ENCODE measurements at regions not wholly inside any gene's neighbourhood (a gene's known extent, or its start where the extent isn't known, plus 50 kb on each side); places are given as distances from the start of the nearest gene placed in this dataset.

DNA sequence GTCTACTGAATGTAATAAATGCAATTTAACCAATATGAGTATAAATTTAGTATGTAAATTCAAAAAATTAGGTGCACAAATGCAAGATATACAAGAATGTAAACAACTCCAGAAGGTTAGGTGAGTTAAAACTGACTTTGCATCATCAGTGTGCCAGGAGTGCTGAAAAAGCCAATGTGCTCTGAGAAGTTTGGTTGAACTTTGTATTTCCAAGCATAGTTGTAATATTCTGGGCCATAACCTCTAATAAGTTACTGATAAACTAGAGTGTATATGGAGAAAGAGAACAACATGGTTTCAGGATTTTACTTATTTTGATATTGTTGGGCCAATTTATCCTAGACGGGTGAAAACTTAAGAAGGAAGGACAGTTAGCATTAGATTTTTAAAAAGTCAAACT lies 876.9 kb upstream of the GHITM start:
- Histone ChIP-seq H3K9ac (no peak overlapping the region), H3K27ac (no peak overlapping the region), H3K36me3 (ENCODE audit: insufficient read depth) (no peaks in the 10 kb centered on the region), H3K4me3 (IDR thresholded peaks at IDR 0.05; ENCODE audit: insufficient read depth, low read depth, low read length) (no peak overlapping the region), H3K27me3 (ENCODE audit: insufficient read depth, low read depth) (no peaks in the 10 kb centered on the region), H4K20me1 (ENCODE audit: insufficient read depth) (no peaks in the 10 kb centered on the region), H3K4me1 (ENCODE audit: low read depth, poor library complexity, severe bottlenecking) (no peaks in the 10 kb centered on the region), H2AFZ (ENCODE audit: low read depth) (no peak overlapping the region), H3K79me2 (ENCODE audit: insufficient read depth, low read depth) (no peaks in the 10 kb centered on the region), H3K4me2 (no peak overlapping the region)
- TF ChIP-seq, protein P1, sequence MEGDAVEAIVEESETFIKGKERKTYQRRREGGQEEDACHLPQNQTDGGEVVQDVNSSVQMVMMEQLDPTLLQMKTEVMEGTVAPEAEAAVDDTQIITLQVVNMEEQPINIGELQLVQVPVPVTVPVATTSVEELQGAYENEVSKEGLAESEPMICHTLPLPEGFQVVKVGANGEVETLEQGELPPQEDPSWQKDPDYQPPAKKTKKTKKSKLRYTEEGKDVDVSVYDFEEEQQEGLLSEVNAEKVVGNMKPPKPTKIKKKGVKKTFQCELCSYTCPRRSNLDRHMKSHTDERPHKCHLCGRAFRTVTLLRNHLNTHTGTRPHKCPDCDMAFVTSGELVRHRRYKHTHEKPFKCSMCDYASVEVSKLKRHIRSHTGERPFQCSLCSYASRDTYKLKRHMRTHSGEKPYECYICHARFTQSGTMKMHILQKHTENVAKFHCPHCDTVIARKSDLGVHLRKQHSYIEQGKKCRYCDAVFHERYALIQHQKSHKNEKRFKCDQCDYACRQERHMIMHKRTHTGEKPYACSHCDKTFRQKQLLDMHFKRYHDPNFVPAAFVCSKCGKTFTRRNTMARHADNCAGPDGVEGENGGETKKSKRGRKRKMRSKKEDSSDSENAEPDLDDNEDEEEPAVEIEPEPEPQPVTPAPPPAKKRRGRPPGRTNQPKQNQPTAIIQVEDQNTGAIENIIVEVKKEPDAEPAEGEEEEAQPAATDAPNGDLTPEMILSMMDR (conservative IDR thresholded peaks at IDR 0.05; ENCODE audit: low read depth, low read length), result no peak

GRCh38 chr10:83272666-83273434 lies 866.5 kb upstream of the GHITM start:
- Histone ChIP-seq H3K4me3 (IDR thresholded peaks at IDR 0.05; ENCODE audit: insufficient read depth, low read depth, low read length) (no peak overlapping the region), H3K4me1 (ENCODE audit: low read depth, poor library complexity, severe bottlenecking) (no peaks in the 10 kb centered on the region), H3K27me3 (ENCODE audit: insufficient read depth, low read depth) (no peaks in the 10 kb centered on the region), H3K9ac (no peak overlapping the region), H2AFZ (ENCODE audit: low read depth) (no peak overlapping the region), H3K4me2 (no peak overlapping the region), H3K79me2 (ENCODE audit: insufficient read depth, low read depth) (no peaks in the 10 kb centered on the region), H4K20me1 (ENCODE audit: insufficient read depth) (no peaks in the 10 kb centered on the region), H3K36me3 (ENCODE audit: insufficient read depth) (no peaks in the 10 kb centered on the region), H3K27ac (no peak overlapping the region)
- TF ChIP-seq, protein P1 (conservative IDR thresholded peaks at IDR 0.05; ENCODE audit: low read depth, low read length), result no peak

DNA sequence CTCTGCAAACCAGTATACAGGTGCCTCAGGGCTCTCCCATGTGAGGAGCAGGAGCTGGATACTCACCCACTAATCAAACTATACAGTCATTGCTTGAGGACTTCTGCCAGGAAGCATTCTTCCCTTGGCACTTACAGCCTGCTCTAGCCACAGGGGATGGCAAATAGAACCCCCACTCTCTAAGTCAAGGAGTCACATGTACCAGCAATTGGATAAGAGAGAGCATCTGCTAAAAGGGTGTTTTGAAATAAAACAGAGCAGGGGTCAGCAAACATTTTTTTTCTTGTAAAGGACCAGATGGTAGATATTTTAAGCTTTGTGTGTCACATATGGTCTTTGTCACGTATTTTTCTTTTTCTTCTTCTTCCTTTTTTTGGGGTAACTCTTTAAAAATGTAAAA lies 865.2 kb upstream of the GHITM start:
- H3K27ac ChIP-seq, result no peak overlapping the region
- no peaks in the 10 kb centered on the region for H3K79me2 ChIP-seq (ENCODE audit: insufficient read depth, low read depth)
- no peaks in the 10 kb centered on the region for H3K4me1 ChIP-seq (ENCODE audit: low read depth, poor library complexity, severe bottlenecking)
- H2AFZ ChIP-seq (ENCODE audit: low read depth), result no peak overlapping the region
- no peak overlapping the region for H3K4me2 ChIP-seq
- TF ChIP-seq, protein P1 (conservative IDR thresholded peaks at IDR 0.05; ENCODE audit: low read depth, low read length), result no peak
- H4K20me1 ChIP-seq (ENCODE audit: insufficient read depth), result no peaks in the 10 kb centered on the region
- H3K4me3 ChIP-seq (IDR thresholded peaks at IDR 0.05; ENCODE audit: insufficient read depth, low read depth, low read length), result no peak overlapping the region
- no peaks in the 10 kb centered on the region for H3K36me3 ChIP-seq (ENCODE audit: insufficient read depth)
- H3K9ac ChIP-seq, result no peak overlapping the region
- no peaks in the 10 kb centered on the region for H3K27me3 ChIP-seq (ENCODE audit: insufficient read depth, low read depth)

GRCh38 chr10:83276971-83277370 lies 862.3 kb upstream of the GHITM start:
- Histone ChIP-seq H3K4me2 (no peak overlapping the region), H3K4me3 (IDR thresholded peaks at IDR 0.05; ENCODE audit: insufficient read depth, low read depth, low read length) (no peak overlapping the region), H3K36me3 (ENCODE audit: insufficient read depth) (no peaks in the 10 kb centered on the region), H4K20me1 (ENCODE audit: insufficient read depth) (no peaks in the 10 kb centered on the region), H3K4me1 (ENCODE audit: low read depth, poor library complexity, severe bottlenecking) (no peaks in the 10 kb centered on the region), H3K79me2 (ENCODE audit: insufficient read depth, low read depth) (no peaks in the 10 kb centered on the region), H3K27ac (no peak overlapping the region), H2AFZ (ENCODE audit: low read depth) (no peak overlapping the region), H3K9ac (no peak overlapping the region), H3K27me3 (ENCODE audit: insufficient read depth, low read depth) (no peaks in the 10 kb centered on the region)
- TF ChIP-seq, protein P1 (conservative IDR thresholded peaks at IDR 0.05; ENCODE audit: low read depth, low read length), result no peak

Measured in KMS-11 (cell line).